ENCODE measurements at regions not wholly inside any gene's neighbourhood (a gene's known extent, or its start where the extent isn't known, plus 50 kb on each side); places are given as distances from the start of the nearest gene placed in this dataset.

- no peak for TF ChIP-seq CTCF (IDR thresholded peaks at IDR 0.05)
- TF ChIP-seq POLR2A (IDR thresholded peaks at IDR 0.05; ENCODE audit: low read depth): no peak
- TF ChIP-seq POLR2AphosphoS5 (IDR thresholded peaks at IDR 0.05): no peak
- TF ChIP-seq EP300 (IDR thresholded peaks at IDR 0.05): no peak
Measured at GRCh38 chr1:30508175-30508448, 215.3 kb downstream of the MATN1 start.

Data from esophagus muscularis mucosa (tissue), 4 donors.